ENCODE measurements at regions not wholly inside any gene's neighbourhood (a gene's known extent, or its start where the extent isn't known, plus 50 kb on each side); places are given as distances from the start of the nearest gene placed in this dataset.

GRCh38 chr4:29423836-29424721 lies 1296.1 kb upstream of the PCDH7 start:
- TF ChIP-seq PKNOX1 (IDR thresholded peaks at IDR 0.05) (no peak), SP1 (IDR thresholded peaks at IDR 0.05) (no peak), FOXM1 (IDR thresholded peaks at IDR 0.05; ENCODE audit: borderline replicate concordance) (no peak), FOXK2 (IDR thresholded peaks at IDR 0.05) (no peak), TARDBP (IDR thresholded peaks at IDR 0.05) (no peak), ARNT (IDR thresholded peaks at IDR 0.05) (no peak), FOXA1 (IDR thresholded peaks at IDR 0.05) (no peak), ELF4 (IDR thresholded peaks at IDR 0.05) (no peak), HDGF (IDR thresholded peaks at IDR 0.05; ENCODE audit: borderline replicate concordance) (no peak)

Measured in HEK293T (cell line).